HUES48 (cell line): ENCODE measurements at regions not wholly inside any gene's neighbourhood (a gene's known extent, or its start where the extent isn't known, plus 50 kb on each side); places are given as distances from the start of the nearest gene placed in this dataset.

Experiments used
- H3K27ac ChIP-seq: one replicate; pipeline ENCODE4 v1.7.0; 2013; ENCODE audit warnings: low read depth, low read length, inconsistent platforms
- H3K27me3 ChIP-seq: 2 replicates; pipeline ENCODE4 v1.6.1; 2013; ENCODE audit warnings: mild to moderate bottlenecking, low read length; ENCODE audit not compliant: control insufficient read depth, insufficient read depth
- H3K36me3 ChIP-seq: 2 replicates; pipeline ENCODE4 v1.6.1; 2013; ENCODE audit warnings: low read length; ENCODE audit not compliant: control insufficient read depth, insufficient read depth
- H3K4me1 ChIP-seq: 2 replicates; pipeline ENCODE4 v1.6.1; 2013; ENCODE audit warnings: mild to moderate bottlenecking, low read length; ENCODE audit not compliant: control insufficient read depth, insufficient read depth
- H3K4me3 ChIP-seq: 2 replicates; pipeline ENCODE4 v1.5.1; 2013; ENCODE audit warnings: mild to moderate bottlenecking, low read depth, low read length
- H3K9ac ChIP-seq: 2 replicates; pipeline ENCODE4 v1.6.1; 2013; ENCODE audit warnings: mild to moderate bottlenecking, low read depth, low read length, moderate library complexity
- H3K9me3 ChIP-seq: 2 replicates; pipeline ENCODE4 v1.6.1; 2013; ENCODE audit warnings: low read length; ENCODE audit not compliant: control insufficient read depth, insufficient read depth

GRCh38 chr15:37360724-37361123, 260.4 kb upstream of the MEIS2 start:
- H3K27me3 ChIP-seq, result no peaks in the 10 kb centered on the region
- H3K4me1 ChIP-seq, result peaks cover 19% of the 10 kb centered on the region
- H3K9me3 ChIP-seq, result no peaks in the 10 kb centered on the region
- H3K4me3 ChIP-seq, result no peak overlapping the region
- H3K9ac ChIP-seq, result no peak overlapping the region
- H3K36me3 ChIP-seq, result no peaks in the 10 kb centered on the region
- H3K27ac ChIP-seq, result no peak overlapping the region

- Histone ChIP-seq H3K9me3 (no peaks in the 10 kb centered on the region), H3K4me3 (no peak overlapping the region), H3K4me1 (peaks cover 19% of the 10 kb centered on the region), H3K36me3 (no peaks in the 10 kb centered on the region), H3K9ac (no peak overlapping the region), H3K27me3 (no peaks in the 10 kb centered on the region), H3K27ac (no peak overlapping the region)
Observed at GRCh38 chr15:37361621-37362020, 261.3 kb upstream of the MEIS2 start.

- no peaks in the 10 kb centered on the region for H3K36me3 ChIP-seq
- no peak overlapping the region for H3K9ac ChIP-seq
- H3K4me1 ChIP-seq, result peaks cover 19% of the 10 kb centered on the region
- H3K4me3 ChIP-seq, result no peak overlapping the region
- H3K9me3 ChIP-seq, result no peaks in the 10 kb centered on the region
- H3K27me3 ChIP-seq, result no peaks in the 10 kb centered on the region
- no peak overlapping the region for H3K27ac ChIP-seq
Observed at GRCh38 chr15:37362414-37362813, 262.1 kb upstream of the MEIS2 start.

- Histone ChIP-seq H3K27me3 (no peaks in the 10 kb centered on the region), H3K4me1 (no peaks in the 10 kb centered on the region), H3K9ac (no peak overlapping the region), H3K9me3 (no peaks in the 10 kb centered on the region), H3K4me3 (no peak overlapping the region), H3K27ac (no peak overlapping the region), H3K36me3 (no peaks in the 10 kb centered on the region)
Observed at GRCh38 chr15:37368961-37369360, 268.6 kb upstream of the MEIS2 start.

GRCh38 chr15:37370941-37371340, 270.6 kb upstream of the MEIS2 start:
- H3K27ac ChIP-seq, result no peak overlapping the region
- no peak overlapping the region for H3K4me3 ChIP-seq
- H3K36me3 ChIP-seq, result no peaks in the 10 kb centered on the region
- H3K9me3 ChIP-seq, result no peaks in the 10 kb centered on the region
- no peaks in the 10 kb centered on the region for H3K27me3 ChIP-seq
- H3K4me1 ChIP-seq, result no peaks in the 10 kb centered on the region
- H3K9ac ChIP-seq, result no peak overlapping the region

- no peaks in the 10 kb centered on the region for H3K4me1 ChIP-seq
- no peaks in the 10 kb centered on the region for H3K27me3 ChIP-seq
- no peak overlapping the region for H3K27ac ChIP-seq
- H3K36me3 ChIP-seq, result no peaks in the 10 kb centered on the region
- H3K4me3 ChIP-seq, result no peak overlapping the region
- no peaks in the 10 kb centered on the region for H3K9me3 ChIP-seq
- H3K9ac ChIP-seq, result no peak overlapping the region
Observed at GRCh38 chr15:37372064-37372463, 271.7 kb upstream of the MEIS2 start.

GRCh38 chr15:37375519-37375918, 275.2 kb upstream of the MEIS2 start:
- Histone ChIP-seq H3K4me3 (no peak overlapping the region), H3K9ac (no peak overlapping the region), H3K27me3 (no peaks in the 10 kb centered on the region), H3K9me3 (no peaks in the 10 kb centered on the region), H3K4me1 (no peaks in the 10 kb centered on the region), H3K36me3 (no peaks in the 10 kb centered on the region), H3K27ac (no peak overlapping the region)

GRCh38 chr15:37377428-37377827, 277.1 kb upstream of the MEIS2 start:
- Histone ChIP-seq H3K9me3 (no peaks in the 10 kb centered on the region), H3K36me3 (no peaks in the 10 kb centered on the region), H3K9ac (no peak overlapping the region), H3K4me1 (no peaks in the 10 kb centered on the region), H3K27ac (no peak overlapping the region), H3K27me3 (no peaks in the 10 kb centered on the region), H3K4me3 (no peak overlapping the region)

- Histone ChIP-seq H3K27ac (no peak overlapping the region), H3K36me3 (no peaks in the 10 kb centered on the region), H3K4me3 (no peak overlapping the region), H3K27me3 (no peaks in the 10 kb centered on the region), H3K4me1 (peaks cover 10% of the 10 kb centered on the region), H3K9ac (no peak overlapping the region), H3K9me3 (peaks cover 10% of the 10 kb centered on the region)
Observed at GRCh38 chr15:37394402-37395099, 294.2 kb upstream of the MEIS2 start.

- H3K36me3 ChIP-seq, result no peaks in the 10 kb centered on the region
- H3K9ac ChIP-seq, result no peak overlapping the region
- H3K4me3 ChIP-seq, result no peak overlapping the region
- peaks cover 10% of the 10 kb centered on the region for H3K4me1 ChIP-seq
- 0 out of 2 replicates have a peak, but pooled peaks cover 6% of the 10 kb centered on the region for H3K9me3 ChIP-seq
- no peaks in the 10 kb centered on the region for H3K27me3 ChIP-seq
- no peak overlapping the region for H3K27ac ChIP-seq
Observed at GRCh38 chr15:37395100-37395468, 294.7 kb upstream of the MEIS2 start.

GRCh38 chr15:37397266-37398022, 297.1 kb upstream of the MEIS2 start:
- Histone ChIP-seq H3K27me3 (no peaks in the 10 kb centered on the region), H3K9ac (no peak overlapping the region), H3K4me3 (no peak overlapping the region), H3K27ac (no peak overlapping the region), H3K9me3 (no peaks in the 10 kb centered on the region), H3K36me3 (no peaks in the 10 kb centered on the region), H3K4me1 (peaks cover 10% of the 10 kb centered on the region)
